Inferior parietal cortex (tissue), 1 donor: ENCODE measurements at regions not wholly inside any gene's neighbourhood (a gene's known extent, or its start where the extent isn't known, plus 50 kb on each side); places are given as distances from the start of the nearest gene placed in this dataset.
"Not testable (repeated sequence)": the region's sequence is repeated elsewhere in the genome, so short reads cannot be mapped to it uniquely, and the experiment has no call there.

Experiments used
- DNase-seq: peaks from one replicate; pipeline ENCODE4 v3.0.0-alpha.2; 2016; ENCODE audit errors: extremely low spot score

- not testable (repeated sequence) for DNase-seq
These were observed 177.2 kb upstream of the TBX18 start for GRCh38 chr6:84941609-84942008.

- no peak for DNase-seq
These were observed 164.8 kb upstream of the TBX18 start for GRCh38 chr6:84929212-84929611.

- no peak for DNase-seq
These were observed 163.2 kb upstream of the TBX18 start for GRCh38 chr6:84927551-84927950.

- DNase-seq: no peak
These were observed 162.1 kb upstream of the TBX18 start for GRCh38 chr6:84926189-84927155.

- DNase-seq: no peak
These were observed 157.5 kb upstream of the TBX18 start for GRCh38 chr6:84921891-84922290.

GRCh38 chr6:84920021-84920420, 155.6 kb upstream of the TBX18 start:
- DNase-seq: no peak

- DNase-seq: no peak
These were observed 152.3 kb upstream of the TBX18 start for GRCh38 chr6:84916704-84917103.

- DNase-seq: no peak
These were observed 148.3 kb upstream of the TBX18 start for GRCh38 chr6:84912472-84913322.

GRCh38 chr6:84910906-84911607, 146.7 kb upstream of the TBX18 start:
- DNase-seq: no peak

- no peak for DNase-seq
These were observed 144.0 kb upstream of the TBX18 start for GRCh38 chr6:84908304-84908904.

GRCh38 chr6:84906514-84906913, 142.1 kb upstream of the TBX18 start:
- DNase-seq: no peak

- no peak for DNase-seq
These were observed 141.4 kb upstream of the TBX18 start for GRCh38 chr6:84905823-84906222.

GRCh38 chr6:84902354-84902928, 138.0 kb upstream of the TBX18 start:
- no peak for DNase-seq

GRCh38 chr6:84897988-84898594, 133.7 kb upstream of the TBX18 start:
- no peak for DNase-seq

GRCh38 chr6:84897011-84897410, 132.6 kb upstream of the TBX18 start:
- no peak for DNase-seq

GRCh38 chr6:84892671-84893070, 128.3 kb upstream of the TBX18 start:
- DNase-seq: no peak

- DNase-seq: no peak
These were observed 118.7 kb upstream of the TBX18 start for GRCh38 chr6:84882768-84883766.

GRCh38 chr6:84879385-84879784, 115.0 kb upstream of the TBX18 start:
- not testable (repeated sequence) for DNase-seq

- DNase-seq: no peak
These were observed 113.3 kb upstream of the TBX18 start for GRCh38 chr6:84877515-84878210.
